Left forelimb (tissue), 1 donor: ENCODE measurements at regions not wholly inside any gene's neighbourhood (a gene's known extent, or its start where the extent isn't known, plus 50 kb on each side); places are given as distances from the start of the nearest gene placed in this dataset.
A peak's percentile ranks its signal among the peaks of the same experiment; 100 is the strongest.

Experiments
- DNase-seq: peaks from one replicate; pipeline ENCODE4 v3.0.0-alpha.2; 2018; ENCODE audit warnings: low spot score

DNA sequence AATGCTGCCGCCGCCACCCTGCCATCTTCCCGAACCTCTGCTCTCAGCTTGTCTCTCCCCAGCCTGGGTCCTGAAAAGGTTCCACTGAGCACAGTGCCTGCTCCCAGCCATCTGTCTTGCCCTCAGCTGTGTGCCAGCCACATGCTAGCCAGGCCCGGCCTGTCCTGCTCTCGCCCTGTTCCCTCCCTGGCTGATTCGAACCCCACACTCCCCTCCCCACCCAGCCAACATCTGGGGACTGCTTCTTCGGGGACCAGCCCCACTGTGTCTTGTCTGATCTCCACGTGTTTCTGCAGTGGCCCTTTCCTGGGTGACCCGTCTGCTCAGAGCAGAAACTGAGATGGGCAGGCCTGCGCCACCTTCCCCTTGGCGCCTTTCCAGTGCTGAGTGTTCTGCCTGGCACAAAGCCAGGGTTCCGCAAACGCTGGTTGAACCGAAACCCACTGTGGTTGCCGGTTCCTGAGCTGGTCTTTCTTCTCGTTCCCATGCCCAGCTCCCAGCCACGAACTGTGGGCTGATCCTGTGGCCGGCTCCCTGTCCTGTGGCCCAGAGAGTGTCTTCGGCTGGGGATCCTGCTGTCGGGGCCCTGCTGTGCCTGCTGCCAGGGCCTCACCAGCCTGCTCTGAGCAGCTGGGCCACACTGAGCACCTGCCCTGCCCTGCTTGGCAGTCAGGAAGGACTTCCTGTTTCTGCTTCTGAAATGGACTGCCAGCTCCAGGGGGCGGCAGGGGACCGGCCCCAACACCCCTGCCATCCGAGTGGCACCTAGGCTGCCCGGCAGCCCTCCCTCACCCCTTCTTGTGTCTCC lies 62.7 kb upstream of the KLF13 start:
- DNase-seq, result peak; percentile 74

DNA sequence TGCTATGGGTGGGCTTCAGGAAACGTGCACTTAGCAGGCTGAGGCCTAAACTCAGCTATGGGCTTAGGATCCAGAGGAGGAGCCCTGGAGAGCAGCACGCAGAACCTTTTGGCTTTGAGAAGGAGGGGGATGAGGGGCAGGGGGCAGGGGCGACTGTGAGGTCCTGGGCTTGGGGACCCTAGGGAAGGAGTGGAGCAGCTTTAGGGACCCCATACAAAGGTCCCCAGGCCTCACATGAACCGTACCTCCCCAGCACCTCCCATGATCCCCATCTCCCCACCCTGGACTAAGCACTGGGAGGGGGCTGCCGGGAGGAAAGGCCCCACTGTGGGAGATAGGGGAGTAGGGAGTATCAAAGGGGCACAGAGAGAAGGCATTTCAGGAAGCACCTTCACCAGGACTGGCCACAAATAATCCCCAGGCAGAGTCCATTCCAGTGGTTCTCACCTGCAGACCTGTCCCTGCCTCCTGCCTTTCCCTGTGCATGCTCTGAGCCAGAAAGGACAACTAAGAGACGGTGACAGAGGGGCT lies 62.0 kb upstream of the KLF13 start:
- peak; percentile 57 for DNase-seq

DNA sequence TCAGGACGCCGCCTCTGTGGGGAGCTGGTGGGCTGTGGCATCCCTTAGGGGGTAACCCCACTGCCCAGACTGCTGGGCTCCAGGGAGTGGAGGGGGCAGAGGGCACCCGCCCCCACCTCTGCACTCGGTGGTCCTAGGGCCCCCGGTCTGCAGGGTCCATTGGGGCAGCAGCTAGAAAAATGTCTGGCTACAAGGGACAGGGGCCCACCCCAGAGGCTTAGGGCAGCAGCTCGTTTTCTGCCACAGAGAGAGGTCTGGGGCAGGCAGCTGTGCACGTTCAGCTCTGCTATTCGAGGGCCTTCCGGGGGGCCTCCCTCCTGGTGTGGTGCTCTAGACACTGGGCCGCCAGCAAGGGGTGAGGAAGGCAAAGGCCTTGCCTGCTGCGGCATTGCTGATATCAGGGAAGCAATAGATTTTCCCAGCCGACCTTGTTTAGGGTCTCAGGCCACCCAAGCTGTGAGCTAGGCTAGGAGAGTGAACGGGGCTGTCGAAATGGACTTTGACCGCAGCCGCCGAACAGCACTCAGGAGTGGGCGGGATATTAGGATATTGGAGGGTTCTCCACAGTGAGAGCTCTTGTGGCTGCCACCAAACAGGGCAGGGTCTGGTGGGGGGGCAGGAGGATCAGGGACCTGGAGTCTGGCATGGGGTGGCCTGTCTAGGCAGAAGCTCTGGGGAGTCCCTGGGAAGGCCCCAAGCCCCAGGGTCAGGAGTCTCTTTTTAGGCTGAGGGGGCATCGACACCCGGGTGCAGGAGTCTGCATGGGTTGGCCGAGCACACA lies 61.4 kb upstream of the KLF13 start:
- peak; percentile 64 for DNase-seq

DNA sequence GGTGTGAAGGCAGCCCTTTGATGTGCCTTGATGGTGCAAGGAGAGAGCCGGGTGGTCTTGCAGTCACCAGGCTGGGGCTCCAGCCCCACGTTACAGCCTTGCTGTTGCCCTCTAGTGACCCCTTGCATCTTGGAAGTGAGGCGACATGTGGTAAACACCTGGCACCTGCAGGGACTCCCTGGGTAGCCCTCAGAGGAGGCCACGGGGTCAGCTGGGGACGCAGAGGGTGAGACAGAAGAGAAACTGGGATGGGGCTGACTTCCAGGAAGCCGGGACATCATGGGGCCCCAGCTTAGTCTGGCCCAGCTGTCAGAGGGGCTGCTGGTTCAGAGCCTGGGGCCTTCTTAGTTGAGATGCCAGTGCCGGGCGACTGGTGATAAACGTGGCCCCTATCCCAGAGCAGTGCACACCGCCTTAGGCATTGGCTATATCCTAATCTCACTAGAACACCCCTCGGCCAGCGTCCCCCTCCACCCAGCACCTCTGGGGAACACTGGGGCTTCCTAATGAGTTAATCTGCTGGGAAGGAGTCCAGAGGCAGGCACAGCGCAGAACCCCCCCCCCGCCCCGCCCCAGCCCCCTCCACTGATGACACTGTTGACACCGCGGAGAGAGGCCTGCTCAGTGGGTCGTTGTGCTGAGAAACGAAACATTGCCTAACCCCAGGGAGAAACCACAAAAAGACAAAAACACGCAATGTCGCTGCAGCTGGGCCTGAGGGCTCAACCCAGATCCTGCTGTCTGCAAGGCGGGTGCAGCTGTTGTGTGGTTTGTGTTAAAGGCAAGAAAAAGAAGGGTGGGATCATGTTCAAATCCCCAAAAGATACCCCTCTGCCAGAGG lies 60.5 kb upstream of the KLF13 start:
- DNase-seq, result peak; percentile 65

DNA sequence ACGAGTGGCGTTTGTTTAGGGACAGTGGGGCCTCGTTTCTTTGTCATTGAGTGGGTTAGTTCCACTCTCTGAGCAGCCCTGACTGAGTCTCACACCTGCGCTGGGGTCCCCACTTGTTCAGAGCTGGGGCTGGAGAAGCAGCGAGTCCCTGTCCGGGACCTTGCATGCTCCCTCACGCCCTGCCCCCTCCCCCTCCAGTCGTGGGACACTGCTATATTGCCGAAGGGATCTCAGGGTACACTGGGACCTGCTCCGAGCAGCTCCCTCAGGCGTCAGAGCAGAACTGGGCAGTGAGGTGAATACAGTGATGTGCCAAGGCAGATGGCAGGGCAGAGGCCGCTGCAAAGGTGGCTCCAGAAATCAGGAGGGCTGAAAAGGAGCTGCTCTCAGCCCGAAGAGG lies 59.9 kb upstream of the KLF13 start:
- no peak for DNase-seq

DNA sequence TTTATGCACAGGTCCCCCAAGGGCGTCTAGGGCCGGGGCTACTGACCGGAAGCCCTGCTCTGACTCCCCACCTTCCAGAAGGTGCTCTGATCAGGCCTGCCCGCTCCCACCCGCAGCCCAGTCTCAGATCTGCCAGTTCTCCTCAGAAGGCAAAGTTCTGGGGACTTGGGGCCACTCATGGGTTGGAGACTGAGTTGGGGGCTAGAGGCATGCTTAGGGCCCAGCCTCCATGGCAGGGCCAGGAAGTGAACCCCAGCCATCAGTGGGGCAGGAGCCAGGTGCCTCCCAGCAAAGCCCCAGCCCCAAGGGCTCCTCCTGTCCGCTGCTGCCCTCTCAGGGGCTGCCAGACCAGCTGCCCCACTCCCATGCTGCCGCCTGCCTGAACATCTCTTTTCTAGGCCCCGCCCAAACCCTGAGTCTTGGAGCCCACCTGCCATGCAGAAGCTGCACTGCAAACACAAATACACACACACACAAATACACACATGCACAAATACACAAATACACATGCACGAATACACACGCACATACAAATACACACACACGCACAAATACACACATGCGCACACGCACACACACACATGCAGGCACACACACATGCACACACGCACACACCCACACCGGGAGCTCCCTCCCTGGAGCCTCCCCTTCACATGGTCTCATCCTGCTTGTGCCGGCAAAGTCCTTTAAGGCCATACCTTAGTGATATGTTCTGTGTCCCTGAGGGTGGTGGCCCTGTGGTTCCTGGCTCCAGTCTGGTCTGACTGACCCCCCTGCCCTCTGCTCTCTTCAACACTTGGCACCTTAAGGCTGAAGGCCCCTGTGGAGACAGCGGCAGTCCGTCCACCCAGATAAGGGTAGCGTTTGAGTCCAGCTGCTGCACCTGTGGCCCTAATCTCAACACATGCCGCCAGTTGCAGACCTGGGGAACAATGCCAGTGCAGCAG lies 59.2 kb upstream of the KLF13 start:
- DNase-seq, result peak; percentile 49

DNA sequence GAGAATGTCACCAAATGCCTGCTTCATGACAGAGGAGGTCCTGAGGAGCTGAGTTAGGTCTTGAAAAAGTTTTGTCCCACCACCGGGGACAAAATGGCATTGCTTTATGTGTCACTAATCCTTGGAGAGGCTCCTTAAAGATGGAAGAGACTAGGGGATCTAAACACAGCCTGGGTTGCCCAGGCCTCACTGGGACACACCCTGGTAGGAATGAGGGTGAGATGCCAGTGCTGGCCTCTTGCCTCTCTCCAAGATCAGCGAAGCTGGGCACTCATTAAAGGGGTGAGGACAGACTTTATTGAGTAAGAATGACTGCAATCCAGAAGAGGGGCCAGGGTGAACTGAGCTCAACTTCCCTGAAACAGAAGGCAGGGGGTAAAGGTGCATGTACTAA lies 58.5 kb upstream of the KLF13 start:
- DNase-seq, result peak; percentile 53

DNA sequence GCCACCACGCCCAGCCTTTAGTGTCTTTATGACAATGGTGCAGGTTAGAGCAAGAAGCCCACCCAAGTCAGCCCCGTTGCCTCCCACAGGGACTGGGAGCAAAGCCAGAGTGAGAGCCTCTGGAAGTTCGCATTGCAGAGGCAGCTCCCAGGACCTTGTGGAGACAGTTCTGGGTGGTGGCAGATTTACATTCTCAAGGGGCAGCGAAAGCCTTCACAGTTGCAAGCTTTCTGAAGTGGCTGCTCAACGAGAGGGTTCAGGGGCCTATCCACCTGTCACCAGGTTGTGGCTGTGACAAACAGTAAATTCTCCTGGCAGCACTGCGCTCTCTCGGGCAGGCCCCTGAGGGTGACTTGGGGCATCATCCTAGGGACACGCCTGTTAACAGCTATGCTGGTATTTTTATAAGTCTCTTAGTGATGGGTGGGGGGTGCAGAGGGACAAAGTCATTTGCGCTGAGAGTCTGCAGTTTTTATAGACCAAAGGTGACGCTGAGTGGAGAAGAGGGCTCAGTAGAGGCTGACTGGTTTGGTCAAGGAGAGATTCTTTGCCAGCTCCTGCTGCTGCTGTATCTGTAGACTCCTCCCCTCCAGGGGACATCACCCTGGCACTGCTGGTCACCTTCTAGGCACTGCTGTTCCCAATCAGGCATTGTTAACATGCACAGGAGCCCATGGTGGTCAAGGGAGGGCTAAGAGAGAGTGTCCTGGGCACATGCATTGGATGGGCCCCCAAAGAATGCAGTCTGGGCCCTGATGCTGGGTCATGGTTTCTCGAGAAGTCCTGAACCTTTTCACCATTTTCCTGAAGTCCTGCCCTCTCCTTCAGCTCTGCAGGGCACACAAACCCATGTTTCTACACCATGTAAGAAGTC lies 57.5 kb upstream of the KLF13 start:
- no peak for DNase-seq

DNA sequence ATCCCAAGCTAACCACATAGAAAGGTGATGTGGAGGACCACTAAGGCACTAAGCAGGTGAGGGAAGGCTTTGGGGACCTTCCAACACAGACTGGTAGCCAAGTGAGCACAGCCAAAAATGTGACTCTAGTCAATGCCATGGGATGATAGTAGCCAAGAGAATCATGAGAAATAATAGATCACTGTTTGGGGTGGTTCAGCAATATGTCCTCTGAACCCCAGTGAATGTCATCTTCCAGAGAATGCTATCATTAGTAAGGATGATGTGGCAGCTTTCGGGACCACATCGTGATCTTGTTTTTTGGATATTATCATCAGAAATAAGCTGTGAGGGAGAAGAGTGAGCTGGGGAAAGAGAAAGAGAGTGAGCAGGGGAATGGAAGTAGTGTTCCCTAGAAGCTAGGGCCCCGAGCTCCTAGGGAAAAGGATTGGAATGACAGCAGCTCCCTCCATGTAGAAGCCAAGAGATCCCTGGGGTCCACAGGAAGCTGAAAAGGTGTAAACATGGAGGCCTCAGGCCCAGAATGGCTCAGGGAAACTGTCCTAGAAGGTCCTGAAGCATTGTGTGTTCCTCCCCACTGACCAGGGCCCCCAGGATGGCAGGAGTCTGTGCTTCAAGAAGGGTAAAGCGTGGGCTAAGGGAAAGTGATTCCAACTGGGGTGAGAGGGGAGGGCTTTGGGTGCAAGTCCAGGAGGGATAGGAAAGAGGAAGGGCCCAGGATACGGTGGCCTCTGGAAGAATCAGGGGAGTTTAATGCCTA lies 56.6 kb upstream of the KLF13 start:
- no peak for DNase-seq

DNA sequence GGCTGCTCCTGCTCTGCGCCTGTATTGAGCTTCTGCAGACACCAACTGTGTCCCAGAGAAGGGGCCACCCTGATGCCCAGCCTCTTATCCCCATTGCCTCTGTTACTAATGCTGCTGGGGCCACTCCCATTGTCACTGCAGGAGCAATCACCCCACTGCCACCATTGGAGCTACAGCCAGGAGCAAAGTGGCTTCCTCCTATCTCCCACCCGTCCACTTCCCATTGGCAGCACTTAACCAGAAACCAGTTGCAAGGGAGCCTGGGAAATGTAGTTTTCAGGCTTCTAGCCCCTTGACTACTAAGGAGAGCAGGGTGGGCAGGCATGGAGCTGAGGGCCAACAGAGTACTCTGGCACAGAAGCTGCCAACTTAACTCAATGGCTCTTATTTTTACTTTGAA lies 55.9 kb upstream of the KLF13 start:
- DNase-seq, result no peak

DNA sequence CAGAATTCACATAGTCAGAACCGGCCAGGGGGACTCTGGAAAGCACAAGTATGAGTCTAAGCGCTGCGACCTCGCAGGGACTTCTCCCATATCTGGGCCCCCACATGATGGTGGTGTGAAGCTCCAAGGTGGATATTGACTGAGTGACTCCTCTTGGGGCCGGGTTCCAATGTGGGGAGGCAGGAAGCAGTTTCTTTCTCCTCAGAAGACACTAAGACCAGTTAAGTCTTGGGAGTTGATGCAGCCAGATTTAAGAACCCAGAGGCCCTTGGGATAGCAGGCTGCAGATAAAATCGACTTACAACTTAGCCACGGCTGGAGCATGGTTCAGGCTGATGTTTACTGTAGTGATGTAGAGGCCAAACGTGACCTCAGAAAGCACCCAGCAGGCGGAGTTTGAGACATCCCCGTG lies 55.4 kb upstream of the KLF13 start:
- DNase-seq, result no peak

DNA sequence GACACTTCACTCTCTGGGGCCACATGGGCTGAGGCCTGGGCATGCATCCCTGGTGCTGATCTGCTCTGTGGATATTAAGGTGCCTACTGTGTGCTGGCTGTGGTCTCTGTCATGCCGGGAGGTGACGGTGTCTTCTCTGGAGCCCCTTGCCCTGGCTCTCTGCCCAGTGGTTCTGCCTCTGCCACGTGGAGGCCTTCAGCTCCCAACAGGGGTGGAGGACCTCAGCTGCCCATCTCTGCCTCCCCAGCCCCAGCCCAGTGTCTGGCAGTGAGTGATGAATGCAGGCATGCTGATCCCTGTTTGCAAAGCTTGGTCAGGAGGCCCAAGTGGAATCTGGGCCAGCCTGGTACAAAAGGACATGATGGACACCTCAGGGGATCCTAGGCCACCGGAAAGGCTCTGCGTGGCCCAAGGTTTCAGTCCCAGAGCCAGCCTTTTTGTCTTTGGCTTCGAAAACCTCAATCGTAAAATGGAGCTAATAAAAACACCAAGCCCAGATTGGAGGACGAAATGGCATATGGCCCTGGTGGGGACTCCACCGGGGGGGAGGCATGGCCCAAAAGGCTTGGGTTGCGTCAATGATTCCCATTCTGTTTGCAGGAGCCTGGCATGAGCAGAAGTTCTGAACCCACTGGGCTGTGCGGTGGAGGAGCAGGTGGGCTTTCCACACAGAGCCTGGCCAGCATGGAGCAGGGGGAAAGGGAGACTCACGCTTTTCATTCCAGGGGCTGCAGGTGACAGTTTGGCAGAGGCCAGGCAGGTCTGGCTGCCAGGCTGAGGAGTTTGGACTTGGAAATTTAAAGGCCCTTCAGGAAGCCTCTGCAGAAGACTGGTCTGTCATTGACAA lies 54.7 kb upstream of the KLF13 start:
- DNase-seq, result peak; percentile 50

DNA sequence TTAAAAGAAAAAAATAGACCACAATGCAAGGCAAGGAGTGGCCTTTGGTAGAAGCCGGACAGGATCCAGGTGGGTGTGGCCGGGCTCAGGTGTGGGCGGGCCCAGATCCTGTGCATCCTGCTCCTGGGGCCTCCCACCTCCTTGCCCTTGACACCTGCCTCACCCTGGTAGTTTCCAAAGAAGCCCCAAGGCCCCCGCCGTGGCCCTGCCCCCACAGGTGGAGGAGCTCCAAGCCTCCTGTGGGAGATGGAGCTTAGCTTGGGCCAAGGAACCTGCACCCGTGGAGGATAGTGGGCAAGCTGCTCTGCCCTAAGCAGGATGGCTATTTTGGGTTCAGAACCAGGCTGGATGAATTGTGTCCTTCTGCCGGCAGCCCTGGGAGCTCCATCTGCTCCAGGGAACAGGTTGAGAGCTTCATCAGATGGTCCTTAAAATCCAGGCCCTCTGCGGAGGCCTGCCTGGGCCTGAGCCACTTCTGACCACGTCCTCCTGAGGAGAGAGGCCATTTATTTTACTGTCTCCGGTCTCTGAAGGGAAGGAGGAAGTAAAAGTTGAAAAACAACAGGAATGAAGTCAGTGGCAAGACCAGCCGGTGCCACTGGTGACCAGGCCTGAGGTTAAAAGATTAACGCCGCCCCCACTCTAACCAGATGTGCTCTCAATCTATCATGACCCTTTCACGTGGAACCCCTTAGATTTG lies 53.9 kb upstream of the KLF13 start:
- peak; percentile 54 for DNase-seq

DNA sequence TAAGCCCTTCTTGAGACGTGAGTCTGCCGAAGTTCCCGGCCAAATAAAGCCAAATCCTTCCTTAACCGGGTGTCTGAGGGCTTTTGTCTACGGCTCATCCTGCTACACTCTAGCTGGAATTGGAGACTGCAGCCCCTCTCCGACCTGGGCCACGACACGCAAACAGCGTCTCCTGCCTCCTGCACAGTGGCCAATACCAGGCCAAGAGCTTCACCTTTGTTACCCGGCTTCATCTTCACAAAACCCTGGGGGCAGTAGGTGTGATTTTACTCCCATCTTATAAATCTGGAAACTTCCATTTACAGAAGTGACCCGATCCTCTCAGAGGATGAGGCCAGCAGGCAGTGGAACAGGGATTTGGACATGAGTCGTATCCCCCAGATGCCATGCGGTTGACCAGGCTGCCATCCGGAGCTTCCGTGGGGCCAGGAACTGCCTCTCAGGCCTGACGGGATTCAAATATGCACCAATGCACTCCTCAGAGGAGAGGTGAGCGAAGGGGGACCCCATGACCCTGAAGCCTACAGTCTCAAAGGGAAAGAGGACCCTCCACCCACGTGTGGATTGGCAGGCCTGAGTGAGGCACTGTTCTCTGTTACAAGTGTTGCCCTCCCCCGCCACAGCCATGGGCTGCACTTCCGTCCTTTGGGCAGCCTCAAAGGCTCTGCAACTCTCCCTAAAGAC lies 53.2 kb upstream of the KLF13 start:
- DNase-seq, result no peak

DNA sequence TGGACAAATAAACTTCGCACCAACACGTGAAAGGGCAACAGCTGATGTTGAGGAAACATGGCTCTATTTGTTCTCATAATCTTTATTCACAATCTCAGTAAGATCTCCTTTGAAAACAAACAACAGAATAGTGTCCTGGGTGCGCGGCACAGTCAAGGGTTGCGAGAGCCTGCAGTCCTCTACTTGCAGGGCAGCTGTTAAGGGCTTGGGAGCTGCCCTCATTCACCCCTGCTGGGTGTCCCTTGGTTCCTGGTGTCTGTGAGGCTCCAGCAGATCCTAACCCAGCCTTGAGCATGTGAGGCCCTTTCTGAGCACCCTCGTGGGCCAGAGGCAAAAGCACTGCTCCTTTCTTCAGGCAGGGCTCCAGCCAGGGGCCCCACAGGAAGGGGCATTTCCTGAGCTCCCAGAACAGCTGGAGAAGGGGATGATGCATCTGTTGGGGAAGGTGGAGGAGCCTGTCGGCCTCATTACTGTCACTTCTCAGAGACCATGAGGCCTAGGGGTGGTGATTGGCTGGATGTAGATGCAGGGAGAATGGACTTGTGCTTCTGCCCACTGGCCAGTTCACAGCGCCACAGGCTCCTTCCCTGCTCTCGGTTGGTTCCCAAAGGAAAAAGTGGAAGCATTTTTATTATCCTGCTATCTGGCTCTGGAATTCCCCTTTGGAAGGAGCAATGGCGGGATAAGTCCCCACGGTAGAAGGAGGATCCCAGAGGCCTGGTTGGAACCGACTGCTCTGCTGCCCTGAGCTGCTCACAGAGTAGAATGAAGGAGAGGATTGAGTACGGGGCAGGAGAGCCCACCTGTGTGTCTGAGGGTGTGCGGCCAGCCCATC lies 51.9 kb upstream of the KLF13 start:
- DNase-seq, result peak; percentile 61
